Nephron progenitor cell (in vitro differentiated cells): ENCODE measurements at regions not wholly inside any gene's neighbourhood (a gene's known extent, or its start where the extent isn't known, plus 50 kb on each side); places are given as distances from the start of the nearest gene placed in this dataset.

ENCODE experiments used
- DNase-seq: peaks from one replicate; pipeline ENCODE4 v3.0.0; 2021
- H3K27ac Mint-ChIP-seq: 2 replicates; pipeline ENCODE4 v1.8.0; 2021; ENCODE audit warnings: mild to moderate bottlenecking, moderate library complexity, mixed read lengths
- H3K27me3 Mint-ChIP-seq: 2 replicates; pipeline ENCODE4 v1.8.0; 2021; ENCODE audit warnings: mild to moderate bottlenecking, low read depth, mixed read lengths; ENCODE audit not compliant: poor library complexity
- H3K36me3 Mint-ChIP-seq: 2 replicates; pipeline ENCODE4 v1.8.0; 2021; ENCODE audit warnings: low read depth, mixed read lengths
- H3K4me1 Mint-ChIP-seq: 2 replicates; pipeline ENCODE4 v1.8.0; 2021; ENCODE audit warnings: mixed read lengths
- H3K4me3 Mint-ChIP-seq: 2 replicates; pipeline ENCODE4 v1.8.0; 2021; ENCODE audit warnings: mild to moderate bottlenecking, moderate library complexity, mixed read lengths
- H3K9me3 Mint-ChIP-seq: 2 replicates; pipeline ENCODE4 v1.8.0; 2021; ENCODE audit warnings: mild to moderate bottlenecking, moderate library complexity, mixed read lengths
- TF ChIP-seq, protein P1 (sequence below): fragments of 200-600 bp; sonication (generic); IDR thresholded peaks from 2 replicates; pipeline ENCODE4 v1.5.0; 2021; ENCODE audit warnings: antibody characterized with exemption

DNA sequence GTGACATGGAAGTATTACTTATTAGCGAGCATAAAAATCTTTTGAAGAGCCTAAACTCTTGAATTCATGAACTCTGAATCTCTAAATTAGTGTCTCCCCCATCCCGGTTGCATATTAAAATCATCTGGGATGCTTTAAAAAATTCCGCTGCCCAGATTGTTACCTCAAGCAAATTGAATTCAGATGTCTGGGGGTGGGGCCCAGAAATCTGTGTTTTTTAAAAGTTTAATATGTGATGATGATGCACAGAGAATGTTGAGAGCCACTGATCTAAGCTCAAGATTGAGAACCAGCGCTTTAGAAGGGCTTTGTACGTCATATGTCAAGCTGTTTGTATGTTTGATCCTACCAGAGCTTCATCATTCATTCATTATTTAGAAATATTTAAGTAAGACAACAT, 446.8 kb downstream of the NUF2 start:
- Mint-ChIP-seq H3K9me3 (peaks cover 12% of the 10 kb centered on the region), H3K4me1 (peaks cover 76% of the 10 kb centered on the region), H3K4me3 (no peak overlapping the region), H3K27ac (no peak overlapping the region), H3K27me3 (peaks cover 7% of the 10 kb centered on the region), H3K36me3 (no peaks in the 10 kb centered on the region)
- TF ChIP-seq, protein P1, sequence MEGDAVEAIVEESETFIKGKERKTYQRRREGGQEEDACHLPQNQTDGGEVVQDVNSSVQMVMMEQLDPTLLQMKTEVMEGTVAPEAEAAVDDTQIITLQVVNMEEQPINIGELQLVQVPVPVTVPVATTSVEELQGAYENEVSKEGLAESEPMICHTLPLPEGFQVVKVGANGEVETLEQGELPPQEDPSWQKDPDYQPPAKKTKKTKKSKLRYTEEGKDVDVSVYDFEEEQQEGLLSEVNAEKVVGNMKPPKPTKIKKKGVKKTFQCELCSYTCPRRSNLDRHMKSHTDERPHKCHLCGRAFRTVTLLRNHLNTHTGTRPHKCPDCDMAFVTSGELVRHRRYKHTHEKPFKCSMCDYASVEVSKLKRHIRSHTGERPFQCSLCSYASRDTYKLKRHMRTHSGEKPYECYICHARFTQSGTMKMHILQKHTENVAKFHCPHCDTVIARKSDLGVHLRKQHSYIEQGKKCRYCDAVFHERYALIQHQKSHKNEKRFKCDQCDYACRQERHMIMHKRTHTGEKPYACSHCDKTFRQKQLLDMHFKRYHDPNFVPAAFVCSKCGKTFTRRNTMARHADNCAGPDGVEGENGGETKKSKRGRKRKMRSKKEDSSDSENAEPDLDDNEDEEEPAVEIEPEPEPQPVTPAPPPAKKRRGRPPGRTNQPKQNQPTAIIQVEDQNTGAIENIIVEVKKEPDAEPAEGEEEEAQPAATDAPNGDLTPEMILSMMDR, result no peak
- DNase-seq, result no peak

DNA sequence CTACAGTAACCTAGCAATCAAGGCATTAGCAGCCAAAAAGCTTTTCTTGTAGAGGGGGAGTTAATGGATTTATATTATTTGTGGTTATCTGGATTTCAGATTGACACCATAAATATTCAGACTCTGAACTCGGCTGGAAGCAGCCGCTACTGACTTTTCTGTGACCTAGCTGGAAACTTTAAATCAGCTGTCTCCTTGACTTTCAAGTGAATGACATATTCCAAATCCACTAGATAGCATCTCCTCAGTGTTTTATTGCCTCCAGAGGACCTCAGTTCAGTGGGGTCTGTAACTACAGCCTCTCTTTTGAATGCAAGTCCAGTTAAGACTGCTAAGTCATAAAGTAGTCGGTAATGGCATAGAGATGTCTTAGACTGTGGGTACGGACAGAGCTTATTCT, 448.5 kb downstream of the NUF2 start:
- DNase-seq, result no peak

DNA sequence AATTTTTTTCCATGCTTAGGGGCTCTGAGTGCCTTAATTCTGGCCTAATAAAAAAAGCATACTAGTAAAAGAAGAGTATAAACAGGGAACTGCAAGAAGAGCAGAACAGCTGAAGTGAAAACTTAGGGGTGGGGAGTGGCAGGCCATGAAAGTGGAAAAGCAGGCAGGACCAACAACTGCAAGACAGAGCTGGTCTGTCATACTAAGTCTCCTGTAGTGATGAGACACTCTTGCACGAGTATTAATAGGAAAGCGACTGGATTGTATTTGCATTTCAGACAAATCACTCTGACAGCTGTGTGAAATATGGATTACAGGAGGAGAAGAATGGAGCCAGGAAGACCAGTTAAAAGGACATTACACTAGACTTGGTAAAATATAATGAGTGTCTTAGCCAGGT, 449.9 kb downstream of the NUF2 start:
- TF ChIP-seq, protein P1, result no peak
- H3K27me3 Mint-ChIP-seq, result peaks cover 3% of the 10 kb centered on the region
- no peaks in the 10 kb centered on the region for H3K36me3 Mint-ChIP-seq
- peak overlapping the region; percentile 4 for H3K27ac Mint-ChIP-seq
- peaks cover 9% of the 10 kb centered on the region for H3K9me3 Mint-ChIP-seq
- DNase-seq, result no peak
- no peak overlapping the region for H3K4me3 Mint-ChIP-seq
- H3K4me1 Mint-ChIP-seq, result peaks cover 89% of the 10 kb centered on the region

More for the DNA sequence above, 448.5 kb downstream of the NUF2 start:
- TF ChIP-seq, protein P1, result no peak
- Mint-ChIP-seq H3K4me3 (no peak overlapping the region), H3K36me3 (no peaks in the 10 kb centered on the region), H3K27me3 (peaks cover 7% of the 10 kb centered on the region), H3K9me3 (peaks cover 8% of the 10 kb centered on the region), H3K4me1 (peaks cover 92% of the 10 kb centered on the region), H3K27ac (peak overlapping the region; percentile 93)

DNA sequence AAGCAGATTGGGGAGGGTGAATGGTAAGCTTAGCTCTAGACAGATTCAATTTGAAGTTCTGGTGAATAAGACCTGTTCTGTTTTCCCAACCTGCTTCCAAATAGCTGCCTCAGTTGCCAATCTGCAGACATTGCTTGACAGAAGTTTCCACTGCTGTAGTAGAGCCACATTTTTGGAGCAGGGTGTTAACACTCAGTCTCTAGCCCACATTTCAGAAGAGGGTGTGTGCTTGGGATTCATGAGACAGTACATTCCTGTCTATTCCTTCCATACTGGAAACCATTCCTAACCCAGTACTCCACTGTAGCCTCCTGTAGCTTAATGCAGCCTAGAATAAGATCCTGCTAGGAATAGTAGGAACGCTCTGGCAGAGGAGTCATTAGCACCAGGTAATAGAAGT, 450.5 kb downstream of the NUF2 start:
- H3K9me3 Mint-ChIP-seq, result peaks cover 13% of the 10 kb centered on the region
- peaks cover 5% of the 10 kb centered on the region for H3K36me3 Mint-ChIP-seq
- H3K27ac Mint-ChIP-seq, result no peak overlapping the region
- no peak for DNase-seq
- TF ChIP-seq, protein P1, result no peak
- peaks cover 83% of the 10 kb centered on the region for H3K4me1 Mint-ChIP-seq
- peaks cover 3% of the 10 kb centered on the region for H3K27me3 Mint-ChIP-seq
- no peak overlapping the region for H3K4me3 Mint-ChIP-seq

DNA sequence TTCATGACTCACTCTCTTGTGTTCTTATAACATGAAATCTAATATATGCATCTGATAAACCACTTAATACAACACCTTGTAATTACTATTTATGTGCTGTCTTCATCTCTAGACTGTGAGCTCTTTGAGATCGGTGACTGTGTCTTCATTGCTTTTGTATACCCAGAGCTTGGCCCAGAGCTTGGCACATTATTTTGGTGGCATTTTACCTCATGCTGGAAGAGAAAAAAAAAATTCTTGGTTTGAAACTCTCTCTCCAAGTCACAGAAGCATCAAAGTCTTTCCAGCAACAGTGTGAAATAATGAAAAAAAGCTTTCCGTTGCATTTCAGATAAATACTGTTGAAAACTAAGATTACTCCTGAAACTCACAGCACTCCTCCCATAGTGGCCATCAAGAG, 451.6 kb downstream of the NUF2 start:
- Mint-ChIP-seq H3K27ac (no peak overlapping the region), H3K27me3 (peaks cover 3% of the 10 kb centered on the region), H3K9me3 (peaks cover 21% of the 10 kb centered on the region), H3K4me3 (no peak overlapping the region), H3K4me1 (peaks cover 72% of the 10 kb centered on the region), H3K36me3 (peaks cover 13% of the 10 kb centered on the region)
- DNase-seq, result no peak
- TF ChIP-seq, protein P1, result no peak

DNA sequence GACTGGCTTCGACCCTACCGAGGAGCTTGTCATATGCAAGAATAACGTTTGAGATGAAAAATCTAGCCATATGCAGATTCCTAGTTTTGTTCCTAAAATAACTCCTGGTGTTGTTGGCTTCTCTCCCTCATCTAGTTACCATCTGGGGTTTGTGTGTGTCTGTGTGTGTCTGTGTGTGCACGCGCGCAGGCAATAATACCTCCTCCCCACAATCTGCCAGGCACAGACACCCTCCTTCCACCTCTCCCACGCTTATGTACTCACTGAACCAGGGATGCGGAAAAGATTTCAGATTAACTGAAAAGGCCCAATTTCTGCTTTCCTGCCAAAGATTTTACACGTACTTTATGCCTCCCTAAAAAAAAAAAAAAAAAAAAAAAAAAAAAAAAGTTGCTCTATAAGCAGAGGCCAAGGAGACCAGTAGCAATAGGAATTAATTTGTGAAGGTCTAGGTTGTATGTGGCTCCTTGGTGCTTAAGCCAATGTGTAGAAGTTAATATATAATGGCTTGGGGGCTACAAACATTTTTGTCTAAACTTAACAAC, 452.7 kb downstream of the NUF2 start:
- H3K9me3 Mint-ChIP-seq, result peaks cover 32% of the 10 kb centered on the region
- DNase-seq, result no peak
- H3K27me3 Mint-ChIP-seq, result peaks cover 3% of the 10 kb centered on the region
- H3K27ac Mint-ChIP-seq, result peak overlapping the region; percentile 95
- H3K4me1 Mint-ChIP-seq, result peaks cover 65% of the 10 kb centered on the region
- TF ChIP-seq, protein P1, result no peak
- peaks cover 19% of the 10 kb centered on the region for H3K36me3 Mint-ChIP-seq
- peak overlapping the region; percentile 50 for H3K4me3 Mint-ChIP-seq
